NCI-H345 (cell line): ENCODE measurements at regions not wholly inside any gene's neighbourhood (a gene's known extent, or its start where the extent isn't known, plus 50 kb on each side); places are given as distances from the start of the nearest gene placed in this dataset.

Experiments used
- DNase-seq: peaks from one replicate; lab custom pipeline; 2025; lab: John Stamatoyannopoulos, UW

DNA sequence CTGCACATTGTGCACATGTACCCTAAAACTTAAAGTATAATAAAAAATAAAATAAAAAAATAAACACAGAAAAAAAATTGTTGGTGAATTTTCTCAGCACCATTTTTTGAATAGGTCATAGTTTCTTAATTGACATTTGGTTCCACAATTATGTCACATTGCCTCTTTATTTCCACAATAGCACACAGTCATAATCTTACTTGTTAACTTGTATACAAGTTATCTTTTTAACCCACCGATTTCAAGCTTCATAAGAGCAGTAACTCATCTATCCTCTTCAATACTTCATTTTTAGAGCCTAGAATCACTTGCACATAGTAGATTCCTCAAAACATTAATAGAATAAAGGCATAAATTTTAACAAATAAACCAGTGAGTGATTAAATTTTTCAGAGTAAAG lies 1425.1 kb upstream of the LRRTM3 start:
- no peak for DNase-seq

DNA sequence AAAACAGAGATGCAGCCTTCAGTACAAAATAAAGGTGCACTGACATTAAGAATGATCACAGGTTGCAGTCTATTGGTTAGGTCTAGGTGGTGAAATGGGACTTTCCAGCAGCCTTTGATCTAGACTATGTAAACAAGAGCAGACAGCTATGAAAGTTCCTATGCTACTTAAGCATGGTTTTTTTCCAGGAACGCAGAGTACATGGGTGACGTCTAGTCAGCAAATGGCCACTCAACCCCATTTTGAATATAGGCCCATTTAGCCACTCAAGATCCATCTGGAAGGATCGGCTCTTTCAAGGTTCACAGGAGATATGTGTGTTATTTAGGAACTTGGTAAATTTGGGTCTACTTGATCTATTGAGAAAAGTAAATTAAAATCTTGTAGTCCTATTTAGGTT lies 1424.6 kb upstream of the LRRTM3 start:
- no peak for DNase-seq

DNA sequence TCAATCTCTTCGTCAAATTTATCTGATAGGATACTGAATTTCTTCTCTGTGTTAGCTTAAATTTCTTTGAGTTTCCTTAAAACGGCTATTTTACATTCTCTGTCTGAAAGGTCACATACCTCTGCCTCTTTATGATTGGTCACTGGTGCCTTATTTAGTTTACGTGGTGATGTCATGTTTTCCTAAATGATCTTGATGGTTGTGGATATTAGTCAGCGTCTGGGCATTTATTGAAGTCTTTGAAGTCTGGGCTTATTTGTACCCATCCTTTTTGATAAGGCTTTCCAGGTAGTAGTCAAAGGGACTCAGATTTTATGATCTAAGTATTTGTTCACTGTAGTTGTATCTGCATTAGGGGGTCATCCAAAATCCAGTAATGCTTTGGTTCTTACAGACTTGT lies 1407.5 kb upstream of the LRRTM3 start:
- no peak for DNase-seq

DNA sequence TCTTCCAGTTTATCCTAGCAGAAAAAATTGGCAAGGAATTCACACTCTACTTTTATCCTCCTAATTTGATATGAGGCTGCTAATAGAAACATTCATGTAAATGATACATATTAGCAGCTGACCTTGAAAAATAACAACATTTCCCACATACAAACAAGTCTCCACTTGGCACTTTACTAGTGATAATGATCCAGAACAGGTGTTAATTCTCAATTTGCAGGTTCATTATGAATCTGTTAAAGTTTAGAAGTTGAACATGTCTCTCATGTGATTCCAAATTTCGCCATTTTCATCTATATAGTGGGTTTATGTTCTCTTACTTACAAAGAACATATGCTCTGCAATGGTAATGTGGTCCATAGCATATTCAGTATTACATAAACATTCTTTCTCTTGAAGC lies 1396.8 kb upstream of the LRRTM3 start:
- no peak for DNase-seq

DNA sequence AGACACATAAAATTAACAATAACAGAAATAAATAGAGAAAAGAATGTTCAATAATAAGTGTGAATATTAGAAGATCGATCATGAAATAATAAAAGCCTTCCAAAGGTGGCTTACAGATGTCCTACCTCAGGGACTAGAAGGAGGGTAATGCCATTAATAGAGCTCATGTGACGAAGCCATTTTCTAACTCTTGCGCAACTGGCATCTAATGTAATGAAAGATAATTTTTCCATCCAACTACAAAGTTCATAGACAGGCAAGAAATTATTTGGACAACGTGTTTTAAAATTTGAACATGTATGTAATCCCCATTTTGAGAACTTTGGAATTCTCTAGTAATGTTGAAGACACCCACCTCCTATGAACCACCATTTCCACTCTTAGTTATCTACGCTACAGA lies 1394.3 kb upstream of the LRRTM3 start:
- DNase-seq: no peak

DNA sequence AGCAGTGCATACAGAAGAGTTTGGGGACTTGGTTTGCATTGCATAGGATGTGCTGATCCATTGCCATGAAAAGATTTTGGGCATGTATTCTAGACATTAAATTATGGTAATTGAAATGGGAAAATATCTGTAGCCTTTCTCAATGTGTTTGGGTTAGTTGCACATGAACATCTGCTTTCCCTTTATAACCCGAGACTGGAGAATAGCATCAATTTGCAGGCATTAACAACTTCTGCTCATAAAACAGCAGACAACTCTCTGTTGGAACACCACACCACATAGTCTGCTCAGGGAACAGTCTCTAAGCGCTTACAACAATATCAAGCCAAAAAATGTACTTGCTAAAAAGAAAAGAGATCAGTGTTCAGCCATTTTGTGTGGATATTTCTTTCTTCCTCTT lies 1391.1 kb upstream of the LRRTM3 start:
- DNase-seq: no peak

DNA sequence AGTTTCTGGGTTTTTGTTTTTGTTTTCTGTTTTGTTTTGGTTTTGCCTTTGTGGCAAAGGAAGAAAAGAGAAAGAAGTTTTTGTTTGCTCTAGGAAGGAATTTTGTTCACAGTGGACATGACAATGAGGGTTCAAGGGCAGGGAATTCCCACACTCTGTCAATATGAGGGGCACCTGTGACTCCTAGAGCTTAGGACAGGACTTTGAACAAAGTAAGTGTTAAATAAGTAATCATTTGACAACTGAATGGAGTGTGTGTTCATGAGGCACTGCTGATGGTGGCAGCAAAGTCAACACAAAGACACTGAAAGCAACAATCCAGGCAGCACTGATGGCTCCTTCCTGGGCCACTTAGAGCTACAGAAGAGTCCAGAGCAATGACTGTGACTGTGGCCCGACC lies 1381.1 kb upstream of the LRRTM3 start:
- DNase-seq: no peak

DNA sequence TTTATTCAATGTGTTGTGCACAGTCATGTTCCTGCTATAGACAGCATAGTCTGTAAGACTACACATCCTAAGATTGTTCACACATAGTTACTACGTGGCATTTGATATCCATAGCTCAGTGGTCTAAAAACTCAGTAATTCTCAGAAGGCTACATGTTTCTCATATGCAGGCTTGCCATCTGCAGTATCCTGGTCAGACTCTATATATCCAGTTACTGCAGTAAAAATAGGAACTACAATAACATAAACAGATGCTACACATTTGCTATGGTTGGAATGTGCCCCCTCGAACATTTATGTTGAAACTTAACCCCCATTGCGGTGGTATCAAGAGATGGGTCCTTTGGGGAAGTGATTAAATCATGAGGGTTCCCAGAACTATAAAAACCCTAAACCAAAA lies 1377.8 kb upstream of the LRRTM3 start:
- no peak for DNase-seq

DNA sequence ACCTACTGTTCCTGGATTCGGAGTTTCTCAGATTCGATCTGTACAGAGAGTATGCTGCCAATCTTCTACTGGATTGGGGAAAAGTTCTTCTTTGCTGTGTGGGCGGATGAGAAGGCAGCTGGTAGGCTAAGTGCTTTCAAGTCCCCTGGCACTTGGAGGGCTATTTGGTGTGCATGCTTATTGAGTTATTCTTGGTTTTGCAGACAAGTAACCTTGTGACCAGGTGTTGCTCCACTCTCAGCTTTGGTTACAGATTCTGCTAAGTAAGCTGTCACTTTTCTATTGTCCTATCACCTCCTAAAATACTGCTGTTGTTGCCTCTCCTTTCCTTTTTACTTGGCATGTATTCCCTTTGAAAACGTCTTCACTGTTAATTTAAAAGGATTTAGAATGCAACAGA lies 1375.1 kb upstream of the LRRTM3 start:
- DNase-seq: no peak

DNA sequence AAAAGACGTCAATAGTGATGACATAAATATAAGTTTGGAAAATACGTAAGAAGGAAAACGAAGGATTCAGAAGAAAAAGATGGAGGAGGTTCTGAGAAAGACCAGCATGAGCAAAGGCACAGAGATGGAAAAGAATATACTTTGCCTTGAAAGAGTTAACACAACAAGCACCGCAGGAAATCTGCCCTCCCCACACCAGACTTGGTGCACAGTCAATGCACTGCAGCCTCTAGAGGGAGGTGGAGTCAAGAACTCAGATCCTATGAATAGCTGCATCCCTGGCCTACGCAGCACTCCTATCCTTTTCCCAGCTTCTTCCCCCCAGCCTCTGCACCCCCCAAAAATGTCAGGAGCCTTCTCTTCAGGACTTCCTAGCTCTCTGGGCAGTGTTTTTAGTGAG lies 1370.6 kb upstream of the LRRTM3 start:
- no peak for DNase-seq

DNA sequence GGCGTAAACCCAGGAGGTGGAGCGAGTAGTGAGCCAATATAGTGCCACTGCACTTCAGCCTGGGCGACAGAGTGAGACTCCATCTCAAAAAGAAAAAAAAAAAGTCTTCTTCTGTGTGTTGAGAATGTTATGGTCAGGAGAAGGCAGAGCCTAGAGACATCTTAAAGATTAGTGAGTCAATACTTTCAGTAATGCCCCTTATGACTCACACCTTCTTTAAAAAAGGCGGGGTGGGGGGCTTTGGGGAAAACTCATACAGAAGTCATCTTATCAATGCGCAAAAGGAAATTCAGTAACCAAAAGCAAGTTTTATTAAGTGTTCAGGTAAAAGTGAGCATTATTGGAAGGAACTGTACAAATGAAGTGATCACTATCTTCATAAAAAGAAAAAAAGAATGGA lies 1369.8 kb upstream of the LRRTM3 start:
- no peak for DNase-seq

DNA sequence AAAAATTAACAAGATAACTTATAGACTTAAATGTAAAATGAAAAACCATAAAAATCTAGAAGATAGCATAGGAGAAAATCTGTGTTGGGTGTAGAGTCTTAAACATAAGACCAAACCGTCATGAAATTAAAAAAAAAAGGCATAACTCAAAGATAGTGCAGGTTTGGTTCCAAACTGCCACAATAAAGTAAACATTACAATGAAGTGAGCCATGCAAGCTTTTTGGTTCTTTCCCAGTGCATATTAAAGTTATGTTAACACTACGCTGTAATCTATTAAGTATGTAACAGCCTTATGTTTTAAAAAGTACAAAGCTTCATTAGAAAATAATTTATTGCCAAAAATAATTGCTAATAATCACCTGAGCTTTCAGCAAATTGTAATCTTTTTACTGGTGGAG lies 1366.5 kb upstream of the LRRTM3 start:
- no peak for DNase-seq

DNA sequence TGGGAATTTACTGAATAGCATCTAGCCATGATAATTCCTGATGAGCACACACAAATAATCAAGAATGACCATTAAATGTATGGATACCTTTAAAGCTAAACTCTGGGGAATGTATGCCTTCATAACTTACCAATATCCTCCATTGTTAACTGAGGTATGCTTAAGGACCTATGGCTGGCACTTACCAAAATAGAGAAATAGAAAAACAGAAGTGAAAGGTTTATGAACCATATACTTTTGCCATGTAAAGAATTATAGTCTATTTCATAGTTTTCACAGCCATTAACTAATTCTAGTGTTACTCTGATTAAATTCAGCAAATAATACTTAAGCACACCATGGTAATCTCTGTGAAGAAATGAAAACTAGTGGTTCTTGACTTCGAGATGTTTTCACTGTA lies 1360.6 kb upstream of the LRRTM3 start:
- no peak for DNase-seq

DNA sequence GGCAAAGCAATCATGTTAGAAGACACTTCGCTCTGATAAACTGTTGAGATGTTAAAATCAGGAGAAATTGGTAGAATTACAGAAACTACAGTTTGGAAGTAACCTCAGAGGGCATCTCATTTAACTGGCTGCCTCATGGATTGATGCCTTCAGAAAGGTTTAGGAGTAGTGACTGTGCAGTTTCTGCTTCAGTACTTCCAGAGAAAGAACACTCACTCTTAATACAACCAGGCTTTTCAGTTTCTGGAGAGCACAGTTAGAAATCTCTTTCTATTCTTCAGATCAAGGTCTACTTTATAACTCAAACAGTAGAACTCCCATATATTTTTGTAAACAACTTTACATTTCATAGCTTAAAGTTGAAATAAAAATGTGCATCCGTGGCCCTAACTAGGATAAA lies 1358.9 kb upstream of the LRRTM3 start:
- no peak for DNase-seq

DNA sequence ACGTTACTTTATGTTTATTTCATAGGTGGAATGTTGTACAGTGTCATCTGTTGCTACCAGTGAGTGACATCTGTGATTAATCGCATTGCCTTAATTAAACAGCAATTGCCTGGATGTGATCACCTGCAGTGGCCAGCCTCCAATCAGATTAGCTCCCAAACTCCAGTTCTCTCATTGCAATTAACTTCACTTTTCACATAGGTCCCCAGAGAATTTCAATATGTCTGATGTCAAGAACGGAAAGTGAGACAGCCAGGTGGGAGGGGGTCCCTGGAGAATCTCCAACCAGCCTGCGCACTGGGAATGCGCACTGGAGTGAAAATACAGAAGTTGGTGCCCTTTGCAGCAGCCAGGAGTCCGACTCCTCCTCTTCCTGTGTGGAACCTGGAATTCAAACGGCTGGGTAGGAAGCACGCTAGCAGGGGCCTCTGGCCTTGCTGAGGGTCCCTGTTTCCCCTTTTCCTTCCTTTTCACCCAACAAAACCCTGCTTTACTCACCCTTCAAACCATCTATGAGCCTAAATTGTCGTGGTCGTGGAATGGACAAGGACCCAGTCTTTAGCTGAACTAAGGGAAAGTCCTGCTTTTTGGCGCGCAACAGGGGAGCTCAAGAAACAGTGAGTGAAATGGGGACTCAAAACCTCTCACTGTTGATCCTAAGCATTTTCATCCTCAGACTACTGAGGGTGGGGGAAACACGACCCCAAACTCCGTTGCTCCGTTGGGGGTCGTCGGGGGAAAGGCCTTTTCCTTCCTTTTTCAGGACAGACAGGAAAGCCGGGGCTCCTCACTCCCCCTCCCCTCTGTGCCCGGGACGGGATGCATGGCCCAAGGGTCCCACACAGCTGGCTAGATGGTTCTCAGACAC lies 1355.5 kb upstream of the LRRTM3 start:
- DNase-seq: no peak

DNA sequence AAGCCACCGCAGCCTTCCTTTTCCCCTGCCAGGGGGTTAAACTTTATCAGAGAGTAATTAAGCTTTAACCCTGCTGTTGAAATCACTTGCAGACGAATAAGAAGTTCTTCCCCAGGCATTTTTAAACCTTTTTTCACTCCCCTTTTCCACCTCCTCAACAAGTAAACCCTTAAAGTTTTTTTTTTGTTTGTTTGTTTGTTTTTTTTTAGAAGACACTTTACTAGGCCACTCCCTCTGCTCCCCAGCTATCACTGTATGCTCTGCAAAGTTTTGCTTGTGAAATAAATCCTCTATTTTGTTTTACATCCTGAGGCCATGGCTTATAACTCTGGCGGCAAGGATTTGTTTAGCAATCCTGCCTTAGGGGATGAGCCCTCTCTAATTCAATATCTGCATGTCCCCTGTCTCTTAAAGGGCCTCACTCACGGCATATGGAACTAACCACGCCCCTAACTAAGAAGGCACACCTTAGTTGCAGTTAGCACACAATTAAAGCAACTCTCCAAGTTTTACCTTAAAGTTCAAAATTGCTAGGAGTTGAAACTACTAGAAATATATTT lies 1354.7 kb upstream of the LRRTM3 start:
- no peak for DNase-seq

DNA sequence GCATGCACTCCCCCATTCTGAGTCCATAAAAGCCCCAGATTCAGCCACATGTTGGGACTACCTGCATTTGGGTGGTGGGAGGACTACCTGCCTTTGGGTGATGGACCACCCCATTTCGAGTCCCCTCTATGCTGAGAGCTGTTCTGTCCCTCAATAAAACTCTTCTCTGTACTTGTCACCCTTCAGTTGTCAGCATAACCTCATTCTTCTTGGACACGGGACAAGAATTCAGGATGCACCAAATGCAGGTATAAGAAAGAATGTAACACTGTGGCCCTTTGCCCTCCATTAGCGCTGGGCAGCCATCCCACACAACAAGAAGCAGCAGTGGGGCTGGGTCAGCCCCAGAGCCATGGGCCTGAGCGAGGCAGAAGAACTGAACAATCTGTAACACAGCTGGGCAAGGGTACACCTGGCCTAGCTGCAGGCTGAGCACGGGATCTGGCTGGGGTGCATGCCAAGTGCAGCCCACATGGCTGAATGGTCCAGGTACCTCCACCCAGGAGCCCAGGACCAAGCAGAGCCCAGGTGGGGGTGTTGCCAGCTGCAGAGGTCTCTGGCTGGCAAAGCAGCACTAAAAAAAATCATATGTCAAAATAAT lies 1344.3 kb upstream of the LRRTM3 start:
- DNase-seq: no peak

DNA sequence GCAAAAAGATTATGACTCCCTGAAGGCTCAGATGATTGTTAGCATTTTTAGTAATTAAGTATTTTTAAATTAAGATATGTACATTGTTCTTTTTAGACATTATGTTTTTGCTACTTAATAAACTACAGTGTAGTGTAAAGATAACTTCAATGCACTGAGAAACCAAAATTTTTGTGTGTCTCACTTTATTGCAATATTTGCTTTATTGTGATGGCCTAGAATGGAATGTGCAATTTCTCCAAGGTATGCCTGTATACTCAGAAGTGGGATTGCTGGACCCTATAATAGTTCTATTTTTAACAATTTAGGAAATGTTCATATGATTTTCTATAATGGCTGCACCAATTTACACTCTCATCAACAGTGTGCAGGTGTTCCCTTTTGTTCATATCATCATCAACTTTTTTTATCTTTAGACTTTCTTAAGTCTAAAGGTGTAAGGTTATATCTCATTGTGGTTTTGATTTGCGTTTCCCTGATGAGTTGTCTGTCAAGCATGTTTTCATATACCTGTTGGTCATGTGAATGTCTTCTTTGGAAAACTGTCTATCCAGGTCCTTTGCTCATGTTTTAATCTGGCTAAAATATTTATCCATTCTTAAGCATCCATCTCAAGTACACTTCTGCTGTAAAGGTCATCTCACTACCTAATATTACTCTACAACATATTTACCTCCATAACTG lies 1323.5 kb upstream of the LRRTM3 start:
- no peak for DNase-seq

DNA sequence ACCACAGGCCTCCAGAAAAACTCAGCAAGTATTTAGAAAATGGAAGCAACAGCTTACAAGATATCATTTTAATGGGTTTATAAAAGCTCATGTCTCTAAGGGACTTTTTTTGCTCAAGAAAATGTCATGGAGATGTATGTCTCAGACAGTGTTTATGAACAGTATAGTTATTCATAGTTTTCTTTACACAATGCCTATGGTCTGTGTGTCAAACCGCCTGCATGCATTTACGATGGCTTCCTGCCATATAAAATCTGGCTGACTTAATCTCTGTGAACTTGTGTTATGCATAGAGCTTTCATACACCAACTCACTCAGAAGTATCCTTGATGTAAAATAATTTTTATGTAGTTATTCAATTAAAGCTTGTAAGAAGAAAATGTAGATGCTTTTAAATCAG lies 1314.2 kb upstream of the LRRTM3 start:
- no peak for DNase-seq

DNA sequence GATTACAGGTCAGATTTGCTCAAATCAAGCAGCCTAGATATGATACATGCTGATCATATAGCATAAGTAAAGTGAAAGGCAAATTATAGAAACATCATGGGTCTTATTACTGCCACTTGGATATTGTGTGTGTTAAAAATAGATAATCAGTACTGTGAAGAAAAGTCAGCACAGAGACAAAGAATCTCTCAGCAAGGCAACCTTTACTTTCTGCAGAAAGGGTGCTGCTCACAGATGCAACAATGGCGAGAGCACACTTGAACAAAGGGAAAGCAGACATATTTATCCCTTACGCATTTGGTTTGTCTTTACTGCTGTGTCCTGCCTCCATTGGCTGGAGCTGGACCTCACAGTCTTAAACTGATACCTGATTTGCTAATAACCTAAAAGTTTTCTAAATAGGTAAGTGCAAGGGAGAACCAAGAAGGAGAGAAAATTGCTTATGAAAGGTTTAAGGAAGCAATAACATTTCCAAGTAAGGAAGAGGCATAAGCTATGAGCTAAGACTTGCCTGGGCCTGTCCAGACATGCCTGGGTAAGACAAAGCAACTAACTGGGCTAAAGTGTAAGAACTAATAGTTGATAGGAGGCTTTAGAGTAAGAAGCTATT lies 1310.8 kb upstream of the LRRTM3 start:
- DNase-seq: no peak

DNA sequence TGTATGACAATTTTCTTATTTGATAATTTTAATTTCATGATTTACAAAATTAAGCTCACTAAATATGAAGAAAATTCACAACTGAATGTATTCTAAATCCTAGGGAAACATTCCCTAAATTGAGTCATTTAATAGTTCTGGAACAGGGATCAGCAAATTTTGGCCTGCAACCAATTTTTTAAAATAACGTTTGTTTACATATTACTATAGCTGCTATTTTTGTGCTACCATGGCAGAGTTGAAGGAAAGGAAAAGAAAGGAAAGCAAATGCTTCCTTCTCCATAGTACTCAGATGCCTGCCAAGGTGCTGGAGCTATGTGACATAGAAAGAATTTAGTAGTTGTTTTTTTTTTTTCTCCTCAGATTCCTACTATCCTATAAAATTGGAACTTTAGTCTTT lies 1307.7 kb upstream of the LRRTM3 start:
- DNase-seq: no peak

DNA sequence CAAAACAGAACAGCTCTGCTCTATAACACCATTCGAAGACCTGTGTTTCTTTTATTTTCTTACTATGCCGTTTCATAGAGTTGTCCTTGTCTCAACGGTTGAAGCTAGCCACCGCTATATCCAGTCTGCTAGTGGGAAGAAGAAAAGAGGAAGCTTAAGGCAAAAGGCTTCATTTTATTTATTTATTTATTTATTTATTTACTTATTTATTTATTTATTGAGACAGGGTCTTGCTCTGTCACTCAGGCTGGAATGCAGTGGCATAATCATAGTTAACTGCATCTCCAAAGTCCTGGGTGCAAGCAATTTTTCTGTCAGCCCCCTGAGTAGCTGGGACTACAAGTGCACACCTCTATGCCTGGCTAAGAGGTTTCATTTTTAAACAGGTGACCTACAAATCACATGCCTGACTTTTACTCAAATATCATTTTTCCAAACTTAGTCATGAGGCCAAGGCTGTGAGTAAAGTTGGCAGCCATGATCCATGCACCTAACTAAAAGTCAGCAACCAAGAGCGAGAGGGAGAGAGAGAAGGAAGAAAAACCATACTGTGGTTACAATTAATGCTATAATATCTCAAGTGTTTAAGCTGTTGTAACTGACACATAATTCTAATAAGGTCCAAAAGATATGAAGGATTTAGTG lies 1305.3 kb upstream of the LRRTM3 start:
- no peak for DNase-seq
